Activated B cell treated with CpG ODN at 0.5 μM for 24 hours (primary cell): ENCODE measurements at regions not wholly inside any gene's neighbourhood (a gene's known extent, or its start where the extent isn't known, plus 50 kb on each side); places are given as distances from the start of the nearest gene placed in this dataset.

Experiments used
- ATAC-seq: fragments of 200-7000 bp; cut with Tn5 transposase; one replicate; pipeline ENCODE4 v1.10.0; 2021; ENCODE audit warnings: low read depth, mild to moderate bottlenecking, moderate library complexity
- CTCF ChIA-PET: fragments of 350-600 bp; sonication (Branson Sonifier 250); formaldehyde crosslinking; loops from one replicate; lab custom pipeline; 2021; ENCODE audit warnings: antibody characterized with exemption; lab: Charles Lee
- POLR2A ChIA-PET: fragments of 350-600 bp; sonication (Branson Sonifier 250); formaldehyde crosslinking; loops from one replicate; lab custom pipeline; 2021; ENCODE audit warnings: antibody characterized with exemption; lab: Charles Lee
- DNase-seq: peaks from one replicate; pipeline ENCODE4 v3.0.0; 2022
- H3K27ac Mint-ChIP-seq: one replicate; pipeline ENCODE4 v1.8.0; 2020; ENCODE audit warnings: mixed read lengths
- H3K27me3 Mint-ChIP-seq: one replicate; pipeline ENCODE4 v1.8.0; 2021; ENCODE audit warnings: mixed read lengths
- H3K36me3 Mint-ChIP-seq: one replicate; pipeline ENCODE4 v1.8.0; 2021; ENCODE audit warnings: low read depth, mixed read lengths
- H3K4me1 Mint-ChIP-seq: one replicate; pipeline ENCODE4 v1.8.0; 2021; ENCODE audit warnings: mixed read lengths
- H3K4me3 Mint-ChIP-seq: one replicate; pipeline ENCODE4 v1.8.0; 2020; ENCODE audit warnings: mild to moderate bottlenecking, mixed read lengths
- H3K9me3 Mint-ChIP-seq: one replicate; pipeline ENCODE4 v1.8.0; 2020; ENCODE audit warnings: mixed read lengths
- CTCF ChIP-seq: fragments of 200-600 bp; IDR thresholded peaks from one replicate; pipeline ENCODE4 v1.8.0; 2022; ENCODE audit warnings: antibody characterized with exemption, mild to moderate bottlenecking
- intact Hi-C: fragments of 100-400 bp; cut with micrococcal nuclease; formaldehyde crosslinking; loops from one replicate; pipeline ENCODE4 v1.15.1; 2024

GRCh38 chr17:71764505-71764904 is 356.3 kb upstream of the SOX9 start:
- no peak for TF ChIP-seq CTCF
- Mint-ChIP-seq H3K9me3 (peaks cover 2% of the 10 kb centered on the region), H3K4me3 (no peak overlapping the region), H3K36me3 (no peaks in the 10 kb centered on the region), H3K27ac (no peak overlapping the region), H3K27me3 (no peaks in the 10 kb centered on the region), H3K4me1 (no peaks in the 10 kb centered on the region)
- POLR2A ChIA-PET, result no interaction called here
- CTCF ChIA-PET, result no interaction called here
- ATAC-seq, result no peak
- DNase-seq, result no peak
- intact Hi-C loops, result no loop called here

DNA sequence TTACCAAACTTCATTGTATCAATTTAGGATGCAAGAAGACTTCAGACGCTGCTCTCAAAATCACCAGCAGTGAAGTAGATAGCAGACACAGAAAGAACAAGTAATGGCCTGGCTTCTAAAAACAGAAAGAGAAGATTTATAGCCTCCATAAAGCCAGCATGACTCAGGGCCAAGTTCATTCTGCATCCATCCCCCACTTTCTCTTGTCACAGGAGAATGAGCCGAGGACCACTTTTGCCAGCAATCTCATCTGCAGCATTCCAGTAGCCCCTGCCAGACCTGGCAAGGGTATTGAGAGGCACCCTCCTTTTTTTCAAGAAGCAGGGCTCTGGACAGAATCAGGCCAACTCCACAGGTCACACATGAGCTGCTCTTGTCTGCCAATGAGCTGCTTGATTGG is 355.4 kb upstream of the SOX9 start:
- H3K27ac Mint-ChIP-seq, result no peak overlapping the region
- ChIA-PET CTCF (no interaction called here), POLR2A (no interaction called here)
- ATAC-seq, result no peak
- no peaks in the 10 kb centered on the region for H3K36me3 Mint-ChIP-seq
- no peak for TF ChIP-seq CTCF
- no peak overlapping the region for H3K4me3 Mint-ChIP-seq
- H3K9me3 Mint-ChIP-seq, result peaks cover 2% of the 10 kb centered on the region
- no peak for DNase-seq
- no peaks in the 10 kb centered on the region for H3K27me3 Mint-ChIP-seq
- H3K4me1 Mint-ChIP-seq, result no peaks in the 10 kb centered on the region
- intact Hi-C loops, result no loop called here

GRCh38 chr17:71769850-71770249 is 351.0 kb upstream of the SOX9 start:
- Mint-ChIP-seq H3K9me3 (peaks cover 3% of the 10 kb centered on the region), H3K4me1 (no peaks in the 10 kb centered on the region)

DNA sequence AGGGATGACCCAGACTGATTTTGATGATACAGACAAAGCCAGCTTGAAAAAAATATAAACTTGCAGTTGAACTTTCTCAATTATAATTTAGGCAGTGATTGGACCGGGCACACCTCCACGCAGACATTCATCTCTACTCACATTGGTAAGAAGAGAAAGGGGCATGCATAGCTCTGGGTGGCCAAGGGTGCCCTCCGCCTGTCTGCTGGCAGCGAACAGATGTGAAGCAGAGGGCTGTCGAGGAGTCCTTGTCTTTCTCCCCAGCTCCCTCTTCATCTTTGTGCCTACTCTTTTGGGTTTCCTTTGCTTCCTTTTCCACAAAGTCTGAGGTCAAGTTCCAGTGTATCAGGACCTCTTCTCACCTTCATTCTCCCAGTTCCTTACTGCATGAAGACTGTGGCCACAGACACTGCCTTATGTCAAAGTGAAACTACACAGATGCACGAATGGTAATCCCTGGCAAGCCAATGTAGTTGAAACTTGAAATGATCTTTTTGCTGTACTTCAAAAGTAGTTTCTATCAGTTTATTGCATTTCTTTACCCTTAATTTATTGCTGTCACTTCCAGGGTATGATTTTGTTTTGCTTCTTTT is 343.7 kb upstream of the SOX9 start:
- Mint-ChIP-seq H3K4me1 (no peaks in the 10 kb centered on the region), H3K9me3 (peaks cover 3% of the 10 kb centered on the region), H3K4me3 (no peak overlapping the region), H3K27ac (no peak overlapping the region), H3K36me3 (no peaks in the 10 kb centered on the region), H3K27me3 (no peaks in the 10 kb centered on the region)
- DNase-seq (no peak), ATAC-seq (no peak)
- TF ChIP-seq CTCF, result no peak
- intact Hi-C loops, result no loop called here
- POLR2A ChIA-PET, result no interaction called here
- CTCF ChIA-PET, result no interaction called here

More at GRCh38 chr17:71769850-71770249, 351.0 kb upstream of the SOX9 start:
- Mint-ChIP-seq H3K27me3 (no peaks in the 10 kb centered on the region), H3K4me3 (no peak overlapping the region), H3K36me3 (no peaks in the 10 kb centered on the region), H3K27ac (no peak overlapping the region)
- TF ChIP-seq CTCF, result no peak
- intact Hi-C loops, result no loop called here
- ChIA-PET POLR2A (no interaction called here), CTCF (no interaction called here)
- DNase-seq (no peak), ATAC-seq (no peak)

DNA sequence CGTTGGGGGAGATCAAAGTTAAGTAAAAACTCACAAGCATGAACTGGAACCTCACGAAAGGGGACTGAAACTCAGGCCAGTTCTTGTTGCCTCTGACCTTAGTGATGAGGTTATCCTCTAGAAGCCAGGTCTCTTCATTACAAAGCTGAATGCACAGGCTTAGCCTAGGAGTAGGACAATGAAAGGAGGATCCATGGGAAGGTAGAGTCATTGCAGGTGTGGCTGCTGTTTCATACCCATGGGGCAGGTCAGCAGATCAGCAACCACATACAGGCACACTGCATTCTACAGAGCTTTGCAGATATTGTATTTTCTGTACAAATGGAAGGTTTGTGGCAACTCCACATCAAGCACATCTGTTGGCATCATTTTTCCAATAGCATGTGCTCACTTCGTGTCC is 341.3 kb upstream of the SOX9 start:
- H3K4me3 Mint-ChIP-seq, result no peak overlapping the region
- H3K27ac Mint-ChIP-seq, result no peak overlapping the region
- no peaks in the 10 kb centered on the region for H3K27me3 Mint-ChIP-seq
- ATAC-seq (no peak), DNase-seq (no peak)
- H3K9me3 Mint-ChIP-seq, result no peaks in the 10 kb centered on the region
- intact Hi-C loops, result no loop called here
- CTCF ChIA-PET, result no interaction called here
- TF ChIP-seq CTCF, result no peak
- H3K4me1 Mint-ChIP-seq, result no peaks in the 10 kb centered on the region
- H3K36me3 Mint-ChIP-seq, result no peaks in the 10 kb centered on the region
- POLR2A ChIA-PET, result no interaction called here
